K562 (cell line): ENCODE measurements at regions not wholly inside any gene's neighbourhood (a gene's known extent, or its start where the extent isn't known, plus 50 kb on each side); places are given as distances from the start of the nearest gene placed in this dataset.

Experiments used
- ATAC-seq: fragments of 200-7000 bp; cut with Tn5 transposase; 3 replicates; pipeline ENCODE4 v1.9.1; 2020; ENCODE audit warnings: moderate library complexity
- BruUV-seq: library from RNA; stranded (reverse); fragments of 400-500 nt; replicated peaks from 2 replicates; lab custom pipeline; 2021; lab: Mats Ljungman, UMichigan
- CTCF ChIA-PET: fragments of 300-600 bp; formaldehyde crosslinking; extraction: SDS; loops from one replicate; lab custom pipeline; 2021; ENCODE audit warnings: low intra/inter-chr PET ratio; lab: Yijun Ruan, JAX
- POLR2A ChIA-PET: fragments of 300-600, 350-650 bp; sonication (Branson Sonifier 250); formaldehyde crosslinking; extraction: SDS; loops from one replicate; lab custom pipeline; 2021; ENCODE audit warnings: antibody characterized with exemption, inconsistent platforms; lab: Yijun Ruan, JAX
- DNase-seq, 4 experiments: peaks; one replicate each; pipeline versions ENCODE4 v3.0.0 to v3.0.0-alpha.2; 2011 to 2018; ENCODE audit warnings: low spot score in 3 of 4, mixed read lengths in 3 of 4; ENCODE audit errors: extremely low read depth in 1 of 4
- FAIRE-seq: peaks from 2 replicates; lab custom pipeline; 2011; peaks lifted over from hg19 to GRCh38; lab: Jason Lieb, UNC
- H2AFZ ChIP-seq: 2 replicates; pipeline ENCODE4 v1.6.0; 2011; ENCODE audit warnings: low read depth, low read length, control low read depth, inconsistent platforms
- H3K27ac ChIP-seq: fragments of 200-600 bp; 3 replicates; pipeline ENCODE4 v1.8.0; 2011; ENCODE audit warnings: low read depth, mild to moderate bottlenecking, control low read depth, inconsistent platforms, low read length, moderate library complexity, mixed read lengths; ENCODE audit errors: extremely low read depth
- H3K27me3 ChIP-seq, 2 experiments: fragments of 300-600 bp in 1 of 2; 2 replicates in 1 of 2; 3 replicates in 1 of 2; pipeline versions ENCODE4 v1.6.0 to v1.8.0; 2011; ENCODE audit warnings: inconsistent platforms in 2 of 2, low read length in 2 of 2, mild to moderate bottlenecking in 1 of 2, mixed read lengths in 1 of 2, moderate library complexity in 1 of 2; ENCODE audit not compliant: control insufficient read depth in 2 of 2, insufficient read depth in 2 of 2
- H3K36me3 ChIP-seq: fragments of 300-600 bp; 3 replicates; pipeline ENCODE4 v1.8.0; 2011; ENCODE audit warnings: mild to moderate bottlenecking, low read length, inconsistent platforms; ENCODE audit not compliant: control insufficient read depth, insufficient read depth
- H3K4me1 ChIP-seq, 2 experiments: fragments of 200-600 bp in 1 of 2; replicated peaks in 1 of 2; 2 replicates in 1 of 2; 3 replicates in 1 of 2; pipeline versions ENCODE4 v1.5.1 to v1.8.0; 2011; ENCODE audit warnings: inconsistent platforms in 2 of 2, low read length in 2 of 2, mild to moderate bottlenecking in 1 of 2, mixed read lengths in 1 of 2, moderate library complexity in 1 of 2; ENCODE audit not compliant: control insufficient read depth in 2 of 2, insufficient read depth in 2 of 2
- H3K4me2 ChIP-seq: 2 replicates; pipeline ENCODE4 v1.6.1; 2011; ENCODE audit warnings: low read length, control low read depth, inconsistent platforms, mixed read lengths; ENCODE audit not compliant: insufficient read depth
- H3K4me3 ChIP-seq: fragments of 200-600 bp; sonication (generic), shearing (Covaris generic); 2 replicates; pipeline ENCODE4 v1.5.1; 2016; ENCODE audit warnings: control low read depth, inconsistent platforms
- H3K79me2 ChIP-seq: fragments of 200-600 bp; 3 replicates; pipeline ENCODE4 v1.8.0; 2011; ENCODE audit warnings: low read length, inconsistent platforms; ENCODE audit not compliant: control insufficient read depth, insufficient read depth
- H3K9ac ChIP-seq, 2 experiments: 2 replicates each; pipeline versions ENCODE4 v1.6.0 to v1.6.1; 2011; ENCODE audit warnings: low read depth in 2 of 2, low read length in 2 of 2, control low read depth in 1 of 2, inconsistent platforms in 1 of 2, mild to moderate bottlenecking in 1 of 2, mixed read lengths in 1 of 2; ENCODE audit not compliant: insufficient read depth in 1 of 2
- H3K9me1 ChIP-seq: one replicate; pipeline ENCODE4 v1.6.0; 2011; ENCODE audit warnings: inconsistent platforms, mild to moderate bottlenecking, low read length, moderate library complexity; ENCODE audit not compliant: control insufficient read depth, insufficient read depth
- H3K9me3 ChIP-seq: replicated peaks from 2 replicates; pipeline ENCODE4 v1.5.1; 2011; ENCODE audit warnings: low read depth, low read length, inconsistent platforms; ENCODE audit not compliant: control insufficient read depth, insufficient read depth
- H4K20me1 ChIP-seq: replicated peaks from 2 replicates; pipeline ENCODE4 v1.6.1; 2011; ENCODE audit warnings: low read length, inconsistent platforms, mixed read lengths; ENCODE audit not compliant: control insufficient read depth, insufficient read depth
- DIDO1 ChIP-seq: fragments of 450-650 bp; IDR thresholded peaks from 2 replicates; pipeline ENCODE4 v1.6.1; 2016; ENCODE audit warnings: low read depth, missing biosample characterization, missing genetic modification characterization
- HMG20A ChIP-seq: fragments of 450-650 bp; formaldehyde crosslinking; conservative IDR thresholded peaks from 2 replicates; pipeline ENCODE4 v1.4.0; 2020; ENCODE audit warnings: mild to moderate bottlenecking, mixed read lengths
- JUND ChIP-seq, 2 experiments: IDR thresholded peaks; 2 replicates in 1 of 2; 3 replicates in 1 of 2; pipeline ENCODE4 v1.6.1; 2011; ENCODE audit warnings: borderline replicate concordance in 2 of 2, low read depth in 2 of 2, low read length in 2 of 2, improper control_type of control experiment in 1 of 2, missing biosample characterization in 1 of 2, missing genetic modification characterization in 1 of 2, missing genetic modification reagents in 1 of 2
- KAT7 ChIP-seq: sonication (generic); formaldehyde crosslinking; IDR thresholded peaks from 2 replicates; pipeline ENCODE4 v1.8.0; 2022; ENCODE audit warnings: missing genetic modification reagents, mild to moderate bottlenecking, borderline replicate concordance
- L3MBTL2 ChIP-seq: fragments of 450-650 bp; IDR thresholded peaks from 2 replicates; pipeline ENCODE4 v1.6.1; 2016; ENCODE audit warnings: mild to moderate bottlenecking, moderate library complexity
- TCFL5 ChIP-seq: fragments of 250-450 bp; sonication (Bioruptor Pico); conservative IDR thresholded peaks from 2 replicates; pipeline ENCODE4 v1.6.1; 2021; ENCODE audit warnings: mild to moderate bottlenecking, moderate library complexity, matching md5 sums
- WHSC1 ChIP-seq: IDR thresholded peaks from one replicate; pipeline ENCODE4 v1.6.1; 2012; ENCODE audit warnings: low read length, control low read depth, inconsistent platforms
- ZBTB11 ChIP-seq, 3 experiments: fragments of 200-800 bp in 1 of 3; fragments of 250-450 bp in 1 of 3; fragments of 450-650 bp in 1 of 3; sonication (Bioruptor Pico) in 1 of 3; sonication (Bioruptor generic) in 1 of 3; formaldehyde crosslinking in 1 of 3; IDR thresholded peaks; 2 replicates each; pipeline versions ENCODE4 v1.6.1 to v1.8.0; 2016 to 2022; ENCODE audit warnings: mild to moderate bottlenecking in 2 of 3, missing genetic modification characterization in 2 of 3, missing compliant biosample characterization in 1 of 3, moderate library complexity in 1 of 3
- ZFPM2 ChIP-seq: fragments of 250-450 bp; sonication (Bioruptor Pico); IDR thresholded peaks from 2 replicates; pipeline ENCODE4 v1.5.1; 2022; ENCODE audit warnings: mild to moderate bottlenecking
- WGBS: fragments of 100-300 bp; shearing (Covaris generic); methylation state at CpG from one replicate; pipeline ENCODE4 v1.1.6; 2016; ENCODE audit warnings: low coverage, mixed read lengths; ENCODE audit not compliant: insufficient coverage; ENCODE audit errors: missing lambda C conversion rate; 5-methylcytosine and 5-hydroxymethylcytosine counted together
- in situ Hi-C: fragments of 300-500 bp; cut with MboI; formaldehyde crosslinking; loops from 4 replicates; pipeline ENCODE4 v1.15.0; 2018; ENCODE audit warnings: inconsistent platforms, mixed read lengths
- intact Hi-C: fragments of 100-400 bp; cut with micrococcal nuclease; formaldehyde crosslinking; loops from 2 replicates; pipeline ENCODE4 v1.14.2; 2022
- TF ChIP-seq, protein P1 (sequence below): fragments of 450-650 bp; IDR thresholded peaks from 2 replicates; pipeline ENCODE4 v1.6.1; 2017; ENCODE audit warnings: antibody characterized with exemption, mild to moderate bottlenecking
- TF ChIP-seq, protein P2 (sequence below): sonication (generic); formaldehyde crosslinking; IDR thresholded peaks from 2 replicates; pipeline ENCODE4 v1.8.0; 2023; ENCODE audit warnings: mild to moderate bottlenecking, missing genetic modification reagents

DNA sequence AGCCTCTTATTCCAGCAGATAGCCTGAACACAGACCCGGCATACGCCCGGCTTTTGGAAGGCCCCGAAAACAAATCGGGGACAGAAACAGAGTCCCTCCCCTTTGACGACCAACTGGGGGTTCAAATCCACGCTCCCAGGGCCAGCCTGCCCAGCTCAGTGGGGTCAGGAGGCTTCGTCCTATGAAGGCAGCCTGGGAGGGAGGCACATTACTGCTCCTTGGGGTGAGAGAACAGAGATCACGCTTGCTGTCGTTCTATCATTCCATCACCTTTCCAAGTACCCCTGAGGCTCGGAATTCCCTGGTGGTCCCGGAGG lies 208.8 kb upstream of the SALL3 start:
- no peak for FAIRE-seq
- 0% methylated on average over 8 of the region's 12 CpGs for WGBS
- intact Hi-C loops = no loop called here
- Histone ChIP-seq H3K9me3 (no peaks in the 10 kb centered on the region), H3K27me3 (peaks cover 5 to 44% of the 10 kb centered on the region in 2 experiments; a peak in 4 of 5 replicates), H3K4me3 (no peak overlapping the region), H3K4me1 (no peaks in the 10 kb centered on the region), H3K4me2 (no peak overlapping the region), H2AFZ (no peak overlapping the region), H3K9ac (no peak overlapping the region), H3K36me3 (no peaks in the 10 kb centered on the region), H4K20me1 (no peaks in the 10 kb centered on the region; the same call in 1 of the 2 replicates), H3K79me2 (no peaks in the 10 kb centered on the region), H3K27ac (no peak overlapping the region), H3K9me1 (no peaks in the 10 kb centered on the region)
- no peak for ATAC-seq
- no TSS peak for BruUV-seq
- in situ Hi-C loops = no loop called here
- no peak for DNase-seq
- POLR2A ChIA-PET = no interaction called here
- CTCF ChIA-PET = no interaction called here
- TF ChIP-seq, protein P1, sequence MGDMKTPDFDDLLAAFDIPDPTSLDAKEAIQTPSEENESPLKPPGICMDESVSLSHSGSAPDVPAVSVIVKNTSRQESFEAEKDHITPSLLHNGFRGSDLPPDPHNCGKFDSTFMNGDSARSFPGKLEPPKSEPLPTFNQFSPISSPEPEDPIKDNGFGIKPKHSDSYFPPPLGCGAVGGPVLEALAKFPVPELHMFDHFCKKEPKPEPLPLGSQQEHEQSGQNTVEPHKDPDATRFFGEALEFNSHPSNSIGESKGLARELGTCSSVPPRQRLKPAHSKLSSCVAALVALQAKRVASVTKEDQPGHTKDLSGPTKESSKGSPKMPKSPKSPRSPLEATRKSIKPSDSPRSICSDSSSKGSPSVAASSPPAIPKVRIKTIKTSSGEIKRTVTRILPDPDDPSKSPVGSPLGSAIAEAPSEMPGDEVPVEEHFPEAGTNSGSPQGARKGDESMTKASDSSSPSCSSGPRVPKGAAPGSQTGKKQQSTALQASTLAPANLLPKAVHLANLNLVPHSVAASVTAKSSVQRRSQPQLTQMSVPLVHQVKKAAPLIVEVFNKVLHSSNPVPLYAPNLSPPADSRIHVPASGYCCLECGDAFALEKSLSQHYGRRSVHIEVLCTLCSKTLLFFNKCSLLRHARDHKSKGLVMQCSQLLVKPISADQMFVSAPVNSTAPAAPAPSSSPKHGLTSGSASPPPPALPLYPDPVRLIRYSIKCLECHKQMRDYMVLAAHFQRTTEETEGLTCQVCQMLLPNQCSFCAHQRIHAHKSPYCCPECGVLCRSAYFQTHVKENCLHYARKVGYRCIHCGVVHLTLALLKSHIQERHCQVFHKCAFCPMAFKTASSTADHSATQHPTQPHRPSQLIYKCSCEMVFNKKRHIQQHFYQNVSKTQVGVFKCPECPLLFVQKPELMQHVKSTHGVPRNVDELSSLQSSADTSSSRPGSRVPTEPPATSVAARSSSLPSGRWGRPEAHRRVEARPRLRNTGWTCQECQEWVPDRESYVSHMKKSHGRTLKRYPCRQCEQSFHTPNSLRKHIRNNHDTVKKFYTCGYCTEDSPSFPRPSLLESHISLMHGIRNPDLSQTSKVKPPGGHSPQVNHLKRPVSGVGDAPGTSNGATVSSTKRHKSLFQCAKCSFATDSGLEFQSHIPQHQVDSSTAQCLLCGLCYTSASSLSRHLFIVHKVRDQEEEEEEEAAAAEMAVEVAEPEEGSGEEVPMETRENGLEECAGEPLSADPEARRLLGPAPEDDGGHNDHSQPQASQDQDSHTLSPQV = no peak
- no peak for TF ChIP-seq JUND (IDR thresholded peaks at IDR 0.05; ENCODE audit: borderline replicate concordance, low read depth, low read length)
- no peak for TF ChIP-seq JUND (tag; IDR thresholded peaks at IDR 0.05; ENCODE audit: borderline replicate concordance, low read depth, low read length)
- TF ChIP-seq KAT7 = no peak
- TF ChIP-seq DIDO1 (tag) = no peak
- TF ChIP-seq WHSC1 = no peak
- TF ChIP-seq, protein P2, sequence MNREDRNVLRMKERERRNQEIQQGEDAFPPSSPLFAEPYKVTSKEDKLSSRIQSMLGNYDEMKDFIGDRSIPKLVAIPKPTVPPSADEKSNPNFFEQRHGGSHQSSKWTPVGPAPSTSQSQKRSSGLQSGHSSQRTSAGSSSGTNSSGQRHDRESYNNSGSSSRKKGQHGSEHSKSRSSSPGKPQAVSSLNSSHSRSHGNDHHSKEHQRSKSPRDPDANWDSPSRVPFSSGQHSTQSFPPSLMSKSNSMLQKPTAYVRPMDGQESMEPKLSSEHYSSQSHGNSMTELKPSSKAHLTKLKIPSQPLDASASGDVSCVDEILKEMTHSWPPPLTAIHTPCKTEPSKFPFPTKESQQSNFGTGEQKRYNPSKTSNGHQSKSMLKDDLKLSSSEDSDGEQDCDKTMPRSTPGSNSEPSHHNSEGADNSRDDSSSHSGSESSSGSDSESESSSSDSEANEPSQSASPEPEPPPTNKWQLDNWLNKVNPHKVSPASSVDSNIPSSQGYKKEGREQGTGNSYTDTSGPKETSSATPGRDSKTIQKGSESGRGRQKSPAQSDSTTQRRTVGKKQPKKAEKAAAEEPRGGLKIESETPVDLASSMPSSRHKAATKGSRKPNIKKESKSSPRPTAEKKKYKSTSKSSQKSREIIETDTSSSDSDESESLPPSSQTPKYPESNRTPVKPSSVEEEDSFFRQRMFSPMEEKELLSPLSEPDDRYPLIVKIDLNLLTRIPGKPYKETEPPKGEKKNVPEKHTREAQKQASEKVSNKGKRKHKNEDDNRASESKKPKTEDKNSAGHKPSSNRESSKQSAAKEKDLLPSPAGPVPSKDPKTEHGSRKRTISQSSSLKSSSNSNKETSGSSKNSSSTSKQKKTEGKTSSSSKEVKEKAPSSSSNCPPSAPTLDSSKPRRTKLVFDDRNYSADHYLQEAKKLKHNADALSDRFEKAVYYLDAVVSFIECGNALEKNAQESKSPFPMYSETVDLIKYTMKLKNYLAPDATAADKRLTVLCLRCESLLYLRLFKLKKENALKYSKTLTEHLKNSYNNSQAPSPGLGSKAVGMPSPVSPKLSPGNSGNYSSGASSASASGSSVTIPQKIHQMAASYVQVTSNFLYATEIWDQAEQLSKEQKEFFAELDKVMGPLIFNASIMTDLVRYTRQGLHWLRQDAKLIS (CRISPR knock-in tag) = no peak
- TF ChIP-seq L3MBTL2 = no peak
- no peak for TF ChIP-seq TCFL5 (CRISPR knock-in tag)
- no peak for TF ChIP-seq ZBTB11 (CRISPR knock-in tag; IDR thresholded peaks at IDR 0.05)
- no peak for TF ChIP-seq ZFPM2 (CRISPR knock-in tag)
- TF ChIP-seq HMG20A (CRISPR knock-in tag) = no peak
